BJ (cell line): ENCODE measurements at regions not wholly inside any gene's neighbourhood (a gene's known extent, or its start where the extent isn't known, plus 50 kb on each side); places are given as distances from the start of the nearest gene placed in this dataset.

Experiments
- CTCF ChIA-PET: fragments of 350-600 bp; formaldehyde crosslinking; extraction: SDS; loops from one replicate; lab custom pipeline; 2021; ENCODE audit warnings: antibody characterized with exemption, inconsistent platforms; lab: Yijun Ruan, JAX
- POLR2A ChIA-PET: fragments of 300-600 bp; sonication (Branson Sonifier 250); formaldehyde crosslinking; extraction: SDS; loops from one replicate; lab custom pipeline; 2021; ENCODE audit warnings: antibody characterized with exemption; lab: Charles Lee
- DNase-seq: peaks from one replicate; pipeline ENCODE4 v3.0.0-alpha.2; 2011; ENCODE audit warnings: low read depth
- H3K27me3 ChIP-seq: 2 replicates; pipeline ENCODE4 v1.6.0; 2011; ENCODE audit warnings: low read length; ENCODE audit not compliant: control insufficient read depth, insufficient read depth
- H3K36me3 ChIP-seq: 2 replicates; pipeline ENCODE4 v1.5.1; 2011; ENCODE audit warnings: low read length; ENCODE audit not compliant: control insufficient read depth, insufficient read depth
- H3K4me3 ChIP-seq: 2 replicates; pipeline ENCODE4 v1.5.1; 2011; ENCODE audit warnings: low read depth, mild to moderate bottlenecking, control low read depth, low read length
- TF ChIP-seq, protein P1 (sequence below): IDR thresholded peaks from 2 replicates; pipeline ENCODE4 v1.5.1; 2011; ENCODE audit warnings: low read depth, mild to moderate bottlenecking, control low read depth, inconsistent platforms, low read length, moderate library complexity; ENCODE audit not compliant: insufficient read depth

GRCh38 chr15:31802761-31803160 is 227.6 kb upstream of the CHRNA7 start:
- Histone ChIP-seq H3K27me3 (no peaks in the 10 kb centered on the region), H3K36me3 (no peaks in the 10 kb centered on the region), H3K4me3 (no peak overlapping the region)
- POLR2A ChIA-PET, result no interaction called here
- no peak for DNase-seq
- TF ChIP-seq, protein P1, sequence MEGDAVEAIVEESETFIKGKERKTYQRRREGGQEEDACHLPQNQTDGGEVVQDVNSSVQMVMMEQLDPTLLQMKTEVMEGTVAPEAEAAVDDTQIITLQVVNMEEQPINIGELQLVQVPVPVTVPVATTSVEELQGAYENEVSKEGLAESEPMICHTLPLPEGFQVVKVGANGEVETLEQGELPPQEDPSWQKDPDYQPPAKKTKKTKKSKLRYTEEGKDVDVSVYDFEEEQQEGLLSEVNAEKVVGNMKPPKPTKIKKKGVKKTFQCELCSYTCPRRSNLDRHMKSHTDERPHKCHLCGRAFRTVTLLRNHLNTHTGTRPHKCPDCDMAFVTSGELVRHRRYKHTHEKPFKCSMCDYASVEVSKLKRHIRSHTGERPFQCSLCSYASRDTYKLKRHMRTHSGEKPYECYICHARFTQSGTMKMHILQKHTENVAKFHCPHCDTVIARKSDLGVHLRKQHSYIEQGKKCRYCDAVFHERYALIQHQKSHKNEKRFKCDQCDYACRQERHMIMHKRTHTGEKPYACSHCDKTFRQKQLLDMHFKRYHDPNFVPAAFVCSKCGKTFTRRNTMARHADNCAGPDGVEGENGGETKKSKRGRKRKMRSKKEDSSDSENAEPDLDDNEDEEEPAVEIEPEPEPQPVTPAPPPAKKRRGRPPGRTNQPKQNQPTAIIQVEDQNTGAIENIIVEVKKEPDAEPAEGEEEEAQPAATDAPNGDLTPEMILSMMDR, result no peak
- CTCF ChIA-PET, result no interaction called here

GRCh38 chr15:31803388-31803884 is 226.9 kb upstream of the CHRNA7 start:
- no peak for DNase-seq
- TF ChIP-seq, protein P1, result no peak
- Histone ChIP-seq H3K4me3 (no peak overlapping the region), H3K36me3 (no peaks in the 10 kb centered on the region), H3K27me3 (no peaks in the 10 kb centered on the region)
- ChIA-PET POLR2A (no interaction called here), CTCF (no interaction called here)

DNA sequence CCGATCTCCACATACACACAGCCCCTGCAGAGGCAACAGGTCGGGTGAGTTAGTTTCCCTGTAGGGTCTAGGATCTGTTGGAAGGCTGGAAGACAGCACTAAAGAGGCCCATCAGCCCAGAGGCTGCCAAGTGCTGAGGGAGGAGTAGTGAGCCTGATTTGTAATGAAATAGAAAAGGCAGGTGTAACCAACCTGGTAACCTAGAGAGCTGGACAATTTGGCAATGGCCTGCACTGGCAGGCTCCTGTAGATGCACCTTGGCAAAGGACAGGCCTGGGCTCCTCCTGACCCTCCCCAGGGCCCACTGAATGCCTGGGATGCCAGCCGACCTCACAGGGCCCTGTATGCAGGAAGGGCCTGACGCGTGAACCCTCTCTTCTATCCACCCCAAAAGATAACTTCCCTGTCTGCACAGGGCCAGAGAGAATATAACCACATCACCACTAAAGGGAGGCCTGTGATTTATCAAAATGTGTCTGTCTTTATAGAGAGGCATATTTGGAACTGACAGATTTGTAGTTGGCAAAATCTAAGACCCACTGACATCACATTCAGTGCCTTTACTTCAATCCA is 225.1 kb upstream of the CHRNA7 start:
- ChIA-PET POLR2A (no interaction called here), CTCF (no interaction called here)
- H3K27me3 ChIP-seq, result no peaks in the 10 kb centered on the region
- TF ChIP-seq, protein P1, result no peak
- H3K4me3 ChIP-seq, result no peak overlapping the region
- no peaks in the 10 kb centered on the region for H3K36me3 ChIP-seq
- DNase-seq, result no peak

DNA sequence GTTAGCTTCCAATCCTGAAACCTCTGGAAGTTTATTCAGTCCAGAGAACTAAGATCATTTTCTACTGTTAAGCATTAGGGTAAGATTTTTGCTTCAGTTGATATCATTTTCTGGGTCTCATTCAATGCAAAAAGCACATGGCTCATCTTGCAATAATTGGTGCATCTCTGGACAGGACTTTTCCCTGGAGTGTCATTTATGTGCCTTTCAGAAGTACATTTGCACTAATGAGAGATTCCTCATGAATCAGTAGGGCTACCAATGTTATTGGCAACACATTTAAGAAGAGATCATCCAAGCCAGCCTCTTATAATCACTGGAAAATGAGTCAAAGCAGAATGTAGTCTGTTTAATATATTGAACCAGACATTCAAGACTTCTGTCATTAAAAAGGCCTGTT is 224.2 kb upstream of the CHRNA7 start:
- TF ChIP-seq, protein P1, result no peak
- no peak for DNase-seq
- POLR2A ChIA-PET, result no interaction called here
- CTCF ChIA-PET, result no interaction called here
- no peaks in the 10 kb centered on the region for H3K27me3 ChIP-seq
- no peak overlapping the region for H3K4me3 ChIP-seq
- H3K36me3 ChIP-seq, result no peaks in the 10 kb centered on the region

DNA sequence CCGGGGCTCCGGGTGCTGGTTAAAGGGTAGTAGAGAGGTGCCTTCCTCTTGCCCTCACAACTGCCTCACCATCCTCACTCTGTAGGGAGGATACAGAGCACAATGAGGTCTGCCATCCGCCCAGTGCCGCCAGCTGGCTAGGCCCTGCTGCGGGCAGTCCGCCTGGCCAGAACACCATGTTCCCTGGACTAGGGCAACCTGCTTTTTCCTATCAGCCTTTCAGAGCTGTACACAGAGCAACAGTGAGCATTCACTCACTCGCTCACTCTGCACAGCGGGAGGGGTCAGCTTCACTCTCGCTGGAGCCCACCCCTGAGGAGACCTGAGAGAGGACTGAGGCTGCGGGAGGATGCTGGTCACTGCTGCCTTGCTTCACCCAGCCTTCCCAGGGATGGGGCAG is 218.7 kb upstream of the CHRNA7 start:
- no peak for DNase-seq
- Histone ChIP-seq H3K4me3 (no peak overlapping the region), H3K27me3 (no peaks in the 10 kb centered on the region), H3K36me3 (no peaks in the 10 kb centered on the region)
- ChIA-PET POLR2A (no interaction called here), CTCF (no interaction called here)
- TF ChIP-seq, protein P1, result no peak
